ENCODE measurements at regions not wholly inside any gene's neighbourhood (a gene's known extent, or its start where the extent isn't known, plus 50 kb on each side); places are given as distances from the start of the nearest gene placed in this dataset.

DNA sequence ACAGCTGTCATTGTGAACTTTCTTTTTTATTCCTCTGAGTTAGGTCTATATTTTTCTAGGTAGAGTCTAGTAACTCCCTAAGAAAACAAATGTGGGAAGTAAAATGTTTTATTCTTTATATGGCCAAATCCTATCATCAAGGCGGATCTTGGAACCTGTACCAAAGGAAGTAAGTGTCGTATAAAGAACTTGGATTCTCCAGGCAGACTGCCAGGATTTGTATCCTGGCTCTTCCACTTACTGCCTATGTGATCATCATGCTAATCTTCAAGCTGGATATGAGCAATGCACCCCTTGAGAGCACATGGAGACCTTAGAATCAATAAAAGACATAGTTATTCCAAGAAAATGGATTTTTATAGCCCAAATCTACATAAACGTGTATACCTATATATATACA, 286.5 kb downstream of the PCDH17 start:
- DNase-seq: no peak

DNA sequence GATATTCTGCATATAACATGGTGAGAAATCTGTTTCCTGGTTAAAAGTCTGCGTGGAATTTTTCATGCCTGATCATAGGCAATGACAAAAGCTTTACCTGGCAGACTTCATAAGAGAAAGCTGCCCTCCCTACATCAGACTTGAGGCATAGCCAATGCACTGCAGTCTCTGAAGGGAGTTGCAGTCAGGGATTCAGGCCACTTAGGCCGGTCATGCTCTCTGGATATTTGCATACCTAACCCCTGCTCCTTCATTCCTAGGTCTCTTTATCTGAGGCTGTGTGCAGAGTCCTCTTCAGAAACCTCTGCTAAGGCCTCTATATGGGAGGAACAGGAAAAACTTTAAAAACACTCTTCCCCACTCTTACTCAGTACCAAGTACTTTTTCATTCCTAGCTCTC, 287.4 kb downstream of the PCDH17 start:
- DNase-seq: no peak

DNA sequence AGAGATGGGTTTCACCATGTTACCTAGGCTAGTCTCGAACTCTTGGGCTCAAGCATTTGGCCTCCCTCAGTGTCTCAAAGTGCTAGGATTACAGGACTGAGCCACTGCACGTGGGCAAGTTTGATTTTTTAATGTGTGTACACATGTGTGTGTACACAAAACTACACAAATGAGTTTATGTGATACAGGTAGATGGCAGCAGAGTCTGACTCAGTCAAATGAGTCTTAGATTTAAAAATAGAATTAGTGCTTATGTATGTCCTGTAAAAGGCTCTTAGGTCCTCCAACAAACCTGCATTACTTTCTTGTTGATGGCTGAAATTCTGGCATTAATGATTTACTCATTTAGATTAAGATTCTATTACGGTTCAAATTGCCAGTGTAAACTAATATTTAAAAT, 293.7 kb downstream of the PCDH17 start:
- no peak for DNase-seq

DNA sequence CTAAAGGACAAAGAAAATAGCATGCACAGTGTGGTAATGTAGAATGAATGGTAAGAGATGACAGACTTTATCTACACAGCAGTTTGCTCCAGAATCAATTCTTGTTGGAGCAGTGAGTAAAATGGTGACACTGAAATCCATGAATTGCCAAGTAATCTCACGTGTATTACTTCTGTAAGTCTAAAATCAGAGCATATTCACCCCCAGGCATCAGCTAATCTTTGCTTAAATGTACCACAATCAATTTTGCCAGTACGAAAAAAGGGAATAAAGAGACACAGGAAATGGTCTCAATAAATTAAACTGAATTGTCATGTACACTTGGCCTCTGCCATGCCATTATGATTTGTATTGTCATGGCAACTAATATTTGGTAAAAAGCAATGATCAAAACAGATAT, 294.2 kb downstream of the PCDH17 start:
- DNase-seq: no peak

DNA sequence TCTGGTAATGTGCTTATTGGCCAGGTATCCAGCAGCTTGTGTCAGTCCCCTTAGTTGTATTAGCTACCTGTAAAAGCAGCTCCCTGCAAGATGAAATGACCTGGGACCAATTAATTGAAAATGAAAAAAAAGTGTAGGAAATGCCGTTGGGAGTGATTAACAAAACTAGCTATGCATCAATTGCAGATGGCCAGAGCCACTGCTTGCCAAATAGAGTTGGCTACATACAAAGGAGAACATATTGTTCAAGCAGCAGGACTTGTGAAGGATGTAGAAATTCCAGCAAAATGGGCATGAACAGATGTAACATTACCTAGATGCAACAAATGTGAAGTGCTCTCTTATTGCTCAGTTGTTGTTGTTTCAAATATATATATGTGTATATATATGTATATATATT, 300.5 kb downstream of the PCDH17 start:
- no peak for DNase-seq

DNA sequence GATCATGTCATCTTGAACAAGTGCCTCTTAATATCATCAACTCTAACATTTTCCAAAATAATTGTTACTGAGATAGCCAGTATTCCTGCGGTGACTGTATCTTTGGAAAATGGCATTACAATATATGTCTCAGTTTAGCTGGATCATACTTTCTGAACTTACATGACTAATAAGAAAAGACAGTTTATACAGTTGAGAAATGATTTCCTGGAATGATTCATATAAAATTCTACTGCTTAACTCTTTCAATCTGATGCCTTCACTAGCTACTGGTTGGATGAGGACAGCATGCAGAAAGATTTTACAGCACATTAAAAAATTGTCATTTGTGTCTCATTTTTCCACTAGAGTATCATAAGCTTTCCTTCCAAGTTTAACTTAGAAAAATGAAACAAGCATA, 302.1 kb downstream of the PCDH17 start:
- DNase-seq: no peak

DNA sequence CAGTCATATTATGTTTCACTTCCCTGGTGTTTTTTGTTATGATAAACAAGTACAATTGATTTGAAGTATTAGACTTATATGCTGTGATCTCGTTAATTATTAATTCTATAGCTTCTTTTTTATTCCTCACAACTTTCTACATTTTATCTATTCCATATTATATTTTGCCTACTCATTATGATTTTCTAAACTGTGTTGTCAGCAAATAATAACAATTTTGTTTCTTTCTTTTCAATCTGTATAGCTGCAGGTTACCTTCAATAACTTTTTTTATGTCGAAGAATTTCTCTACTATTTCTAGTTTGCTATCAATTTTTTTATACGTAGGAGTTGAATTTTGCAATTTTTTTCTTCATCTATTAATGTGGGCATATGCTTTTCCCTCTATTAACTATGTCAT, 304.4 kb downstream of the PCDH17 start:
- DNase-seq: no peak

DNA sequence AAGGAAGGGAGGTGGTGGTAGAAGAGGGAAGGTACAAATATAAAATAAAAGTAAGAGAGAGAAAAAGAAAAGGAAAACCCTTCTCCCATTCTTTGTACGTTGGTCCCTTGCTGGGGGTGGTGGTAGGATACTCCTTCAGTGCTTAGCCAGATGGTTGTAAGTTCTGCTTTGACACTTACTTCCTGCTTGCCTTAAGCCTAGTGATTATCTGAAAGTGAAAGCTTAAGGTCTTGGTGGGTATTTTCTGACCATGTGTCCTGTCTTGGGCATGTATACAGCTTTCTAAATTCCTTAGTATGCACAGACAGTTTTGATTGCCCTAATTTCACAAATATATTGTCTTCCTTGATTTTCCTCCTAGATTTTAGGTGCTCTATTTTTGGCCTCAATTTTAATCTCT, 314.8 kb downstream of the PCDH17 start:
- no peak for DNase-seq

DNA sequence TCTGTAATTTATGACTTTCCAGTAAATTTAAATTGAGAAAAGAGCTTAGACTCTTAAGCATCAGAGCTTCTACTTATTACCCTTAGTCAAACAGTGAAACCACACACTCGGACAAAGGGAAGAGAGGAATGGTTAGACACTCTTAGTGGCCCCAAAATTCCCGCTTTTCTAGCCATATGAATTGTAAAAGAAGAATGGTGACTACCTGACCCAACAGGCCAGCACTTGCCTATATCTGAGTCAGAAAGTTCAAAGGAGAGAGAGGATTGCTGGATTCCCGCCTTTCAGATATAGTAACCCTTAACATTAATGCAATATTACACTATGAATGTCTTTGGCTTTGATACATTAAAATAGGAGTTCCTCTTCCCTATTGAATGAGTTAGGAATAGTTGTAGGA, 317.3 kb downstream of the PCDH17 start:
- DNase-seq: no peak

DNA sequence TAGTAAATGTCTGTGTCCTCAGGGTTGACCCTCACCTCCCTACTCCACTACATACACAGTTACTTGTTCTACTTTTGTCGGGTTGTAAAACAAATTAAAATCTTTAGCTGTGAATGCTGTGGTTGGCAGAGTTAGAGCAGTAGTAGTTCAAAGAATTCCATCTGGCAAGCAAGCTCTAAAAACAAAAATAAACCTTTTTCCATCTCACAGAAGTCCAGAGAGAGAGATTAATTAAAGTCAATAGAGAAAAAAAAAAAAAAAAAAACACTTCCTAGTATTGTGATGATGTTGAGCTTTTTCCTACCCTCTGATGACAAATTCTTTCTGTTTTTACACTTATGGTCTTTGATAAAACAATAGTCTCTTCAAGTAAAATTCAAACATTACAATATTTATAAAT, 338.4 kb downstream of the PCDH17 start:
- DNase-seq: no peak

DNA sequence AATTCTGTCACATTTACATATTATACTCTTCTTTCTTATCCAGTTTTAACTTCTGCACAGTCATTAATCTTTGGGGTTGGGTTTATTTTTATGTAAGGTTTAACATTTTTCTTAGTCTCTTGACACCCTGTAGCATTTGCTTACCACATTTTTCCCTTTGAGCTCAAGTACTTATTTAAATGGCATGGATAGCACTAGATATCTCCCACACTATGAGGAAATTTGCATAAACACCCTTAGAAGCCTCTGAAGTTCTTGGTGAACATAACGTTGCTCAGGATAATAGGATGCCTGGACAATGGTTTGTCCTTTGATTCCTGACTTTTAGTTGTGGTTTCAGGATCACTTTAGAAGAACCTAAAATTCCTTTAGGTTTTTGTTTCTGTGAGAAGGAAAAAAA, 338.9 kb downstream of the PCDH17 start:
- no peak for DNase-seq

DNA sequence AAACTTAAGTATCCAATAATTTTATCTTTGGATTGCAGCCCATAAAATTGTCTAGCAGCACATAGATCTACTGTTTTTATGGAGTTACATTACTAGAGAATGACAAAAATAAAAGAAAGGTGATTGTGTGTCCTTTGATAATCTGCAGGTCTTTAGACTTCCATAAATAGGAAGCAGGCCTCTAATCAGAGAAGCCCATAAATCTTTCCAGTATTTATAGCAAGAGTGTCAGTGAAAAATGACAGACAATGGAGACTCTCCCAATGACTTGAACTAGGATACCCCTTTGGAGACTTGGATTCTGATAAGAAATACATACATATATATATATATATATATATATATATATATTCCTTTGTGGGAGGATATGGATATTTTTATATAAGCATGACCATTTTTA, 351.2 kb downstream of the PCDH17 start:
- no peak for DNase-seq

DNA sequence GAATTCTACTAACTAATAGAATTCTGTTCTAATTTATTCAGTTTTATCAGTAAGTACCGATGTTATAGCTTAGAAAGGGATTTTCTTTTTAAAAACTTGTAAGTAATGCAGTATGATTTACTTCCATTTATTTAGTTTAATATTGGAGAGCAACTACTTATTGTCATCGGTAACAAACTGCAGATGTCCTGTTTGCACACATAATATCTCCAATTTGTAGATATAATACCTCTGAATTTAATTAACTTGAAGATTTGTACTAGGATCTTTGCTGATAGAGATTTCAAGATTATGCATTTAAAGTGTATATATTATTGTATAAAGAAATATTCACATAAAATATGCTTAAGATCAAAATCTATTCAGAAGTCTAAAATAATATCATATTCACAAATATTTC, 356.7 kb downstream of the PCDH17 start:
- no peak for DNase-seq

DNA sequence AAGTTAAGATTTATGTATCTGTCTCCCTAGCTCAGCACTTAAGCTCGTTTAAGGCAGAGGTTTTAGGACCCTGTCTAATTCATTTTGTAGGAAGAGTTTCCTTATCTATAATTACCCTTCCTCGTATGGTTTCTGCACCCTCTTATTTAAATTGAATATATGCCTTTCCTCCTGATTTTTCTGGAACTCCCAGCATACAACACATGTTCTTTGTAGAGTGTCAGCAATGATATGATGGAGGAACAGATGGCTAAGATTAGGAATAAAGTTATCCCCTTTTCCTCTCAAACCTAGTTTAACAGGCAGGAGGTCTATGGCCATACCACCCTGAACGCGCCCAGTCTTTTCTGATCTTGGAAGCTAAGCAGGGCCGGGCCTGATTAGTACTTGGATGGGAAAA, 359.5 kb downstream of the PCDH17 start:
- DNase-seq: no peak

DNA sequence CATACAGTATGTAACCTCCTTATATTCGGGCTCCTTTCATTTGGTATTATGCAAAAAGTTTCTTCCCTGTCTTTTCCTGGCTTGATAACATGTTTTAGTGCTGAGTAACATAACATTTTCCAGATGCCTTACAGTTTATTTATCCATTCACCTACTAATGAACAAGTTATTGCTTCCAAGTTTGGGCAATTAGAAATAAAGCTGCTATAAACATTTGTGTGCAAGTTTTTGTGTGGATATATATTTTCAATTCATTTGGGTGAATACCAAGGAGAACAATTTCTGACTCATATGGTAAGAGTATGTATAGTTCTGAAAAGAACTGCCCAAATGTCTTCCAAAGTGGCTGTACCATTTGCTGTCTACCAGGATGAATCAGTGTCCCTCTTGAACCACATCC, 360.9 kb downstream of the PCDH17 start:
- DNase-seq: no peak

DNA sequence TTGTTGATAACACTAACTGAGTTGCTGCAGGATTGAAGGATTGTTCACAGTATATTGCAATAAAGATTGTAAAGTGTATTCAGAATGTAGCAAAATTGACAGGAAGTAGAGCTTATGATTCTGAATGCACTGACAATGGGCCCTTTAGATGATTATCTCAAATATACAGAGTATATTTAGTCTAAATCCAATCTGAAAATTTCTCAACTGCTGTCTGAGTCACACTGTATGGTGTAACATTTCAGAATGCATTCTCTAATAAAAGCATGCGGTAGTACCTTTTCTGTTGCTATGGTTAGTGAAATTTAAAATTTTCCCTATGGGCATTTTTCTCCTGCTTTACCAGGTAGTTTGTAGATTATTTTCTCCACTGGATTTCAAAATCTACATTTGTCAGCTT, 365.2 kb downstream of the PCDH17 start:
- DNase-seq: no peak

DNA sequence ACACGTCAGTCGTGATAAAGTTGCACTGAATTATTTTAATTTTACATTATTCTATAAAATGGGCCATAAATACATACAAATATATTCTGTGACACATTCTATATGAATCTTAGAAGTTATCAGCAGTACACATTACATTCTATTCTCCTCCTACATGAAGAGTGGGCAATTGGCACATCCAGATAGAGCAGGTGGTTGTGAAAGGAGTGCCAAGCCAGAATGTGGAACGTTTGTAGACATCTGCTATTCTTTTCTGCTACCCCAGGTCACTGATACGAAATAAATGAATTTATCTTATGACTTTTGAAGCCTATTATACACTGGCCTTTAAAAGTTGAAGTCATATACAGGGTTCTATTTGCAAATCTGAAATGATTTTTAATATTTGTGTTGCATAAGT, 373.2 kb downstream of the PCDH17 start:
- no peak for DNase-seq

DNA sequence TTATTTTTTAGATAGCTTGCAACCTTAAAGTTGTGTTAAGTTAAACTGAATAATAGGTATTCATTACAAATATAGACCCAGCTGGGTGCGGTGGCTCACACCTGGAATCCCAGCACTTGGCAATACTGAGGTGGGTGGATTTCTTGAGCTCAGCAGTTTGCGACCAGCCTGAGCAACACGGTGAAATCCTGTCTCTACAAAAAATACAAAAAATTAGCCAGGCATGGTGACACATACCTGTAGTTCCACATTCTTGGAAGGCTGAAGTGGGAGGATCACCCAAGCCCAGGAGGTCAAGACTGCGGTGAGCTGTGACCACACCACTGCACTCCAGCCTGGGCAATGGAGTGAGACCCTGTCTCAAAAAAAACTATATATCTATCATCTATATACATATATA, 386.5 kb downstream of the PCDH17 start:
- DNase-seq: no peak

DNA sequence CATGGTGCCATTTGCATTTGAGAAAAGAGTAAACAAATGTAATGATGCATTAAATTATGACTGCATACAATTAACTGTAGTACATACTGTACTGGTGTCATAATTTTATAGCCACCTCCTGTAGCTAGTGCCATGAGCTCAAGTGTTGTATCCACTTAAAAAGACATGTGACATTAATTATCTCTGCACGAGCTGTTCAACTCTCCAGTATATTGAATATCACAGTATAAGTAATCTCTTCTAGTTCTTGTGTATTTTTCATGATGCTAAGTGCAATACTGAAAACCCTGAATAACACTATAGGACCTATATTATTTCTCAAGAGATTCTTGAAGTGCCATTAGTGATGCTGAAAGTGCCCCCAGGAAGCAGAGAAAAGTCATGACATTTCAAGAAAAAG, 387.3 kb downstream of the PCDH17 start:
- DNase-seq: peak; percentile 52

DNA sequence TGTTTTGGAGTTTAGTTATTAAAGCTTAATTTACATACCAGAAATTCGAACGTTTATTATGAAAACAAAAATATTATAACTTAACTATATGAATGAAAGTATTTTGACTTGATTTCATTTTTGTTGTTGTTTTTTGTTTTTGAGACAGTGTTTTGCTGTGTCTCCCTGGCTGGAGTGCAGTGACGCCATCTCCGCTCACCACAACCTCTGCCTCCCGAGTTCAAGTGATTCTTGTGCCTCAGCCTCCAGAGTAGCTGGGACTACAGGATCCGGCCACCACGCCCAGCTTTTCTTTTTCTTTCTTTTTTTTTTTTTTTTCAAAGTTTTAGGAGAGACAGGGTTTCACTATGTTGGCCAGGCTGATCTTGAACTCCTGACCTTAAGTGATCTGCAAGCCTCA, 392.6 kb downstream of the PCDH17 start:
- DNase-seq: no peak

DNA sequence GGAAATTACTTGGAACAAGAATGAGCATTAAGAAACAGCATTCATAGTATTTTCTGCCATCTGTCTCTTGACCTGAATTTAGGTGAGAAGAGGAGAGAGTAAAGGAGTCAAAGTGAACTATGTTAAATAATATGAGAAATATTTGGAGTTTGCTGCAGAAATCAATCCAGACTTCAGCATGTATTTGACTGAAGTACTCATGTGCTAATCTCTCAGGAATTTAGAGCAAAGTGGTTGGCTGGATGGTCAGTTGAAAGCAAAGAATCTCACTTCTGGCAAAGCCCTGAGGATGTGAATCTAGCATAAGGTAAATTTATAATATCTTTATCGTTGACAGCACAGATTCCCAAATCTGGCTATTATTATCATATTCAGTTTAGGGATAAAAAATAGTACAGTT, 394.3 kb downstream of the PCDH17 start:
- DNase-seq: no peak

DNA sequence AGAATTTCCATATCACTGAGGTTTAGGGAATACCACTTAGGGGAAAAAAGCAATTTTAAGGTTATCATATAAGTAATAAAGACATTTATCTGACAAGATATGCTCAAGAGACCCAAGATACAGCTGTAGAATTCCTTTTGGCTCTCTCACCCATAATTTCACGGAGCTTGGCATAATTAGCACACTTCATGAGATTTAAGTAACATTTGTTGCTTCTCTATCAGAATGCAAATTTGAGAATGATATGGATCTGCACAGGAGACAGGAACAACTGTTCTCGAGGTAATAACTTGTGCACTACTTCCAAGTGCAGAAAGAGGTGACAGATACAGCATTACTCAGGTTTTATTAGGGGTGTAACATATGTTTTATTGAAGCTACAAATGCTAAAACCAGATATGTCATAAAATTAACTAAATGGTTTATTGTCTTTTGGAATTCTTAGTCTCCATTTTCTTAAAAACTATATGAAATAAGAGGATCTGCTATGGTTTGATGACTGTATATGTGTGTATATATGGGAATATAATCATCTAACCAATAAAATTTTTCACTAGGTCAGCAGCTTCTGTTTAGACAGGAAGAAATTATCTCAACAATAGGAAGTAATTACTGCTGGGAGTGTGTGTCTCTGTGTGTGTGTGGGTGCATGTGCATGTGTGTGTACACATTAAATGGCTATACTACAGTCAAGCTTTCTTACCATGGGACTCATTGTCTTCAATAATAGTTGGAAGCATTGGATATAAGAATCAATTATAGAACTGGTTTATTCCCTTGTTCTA, 401.3 kb downstream of the PCDH17 start:
- no peak for DNase-seq

DNA sequence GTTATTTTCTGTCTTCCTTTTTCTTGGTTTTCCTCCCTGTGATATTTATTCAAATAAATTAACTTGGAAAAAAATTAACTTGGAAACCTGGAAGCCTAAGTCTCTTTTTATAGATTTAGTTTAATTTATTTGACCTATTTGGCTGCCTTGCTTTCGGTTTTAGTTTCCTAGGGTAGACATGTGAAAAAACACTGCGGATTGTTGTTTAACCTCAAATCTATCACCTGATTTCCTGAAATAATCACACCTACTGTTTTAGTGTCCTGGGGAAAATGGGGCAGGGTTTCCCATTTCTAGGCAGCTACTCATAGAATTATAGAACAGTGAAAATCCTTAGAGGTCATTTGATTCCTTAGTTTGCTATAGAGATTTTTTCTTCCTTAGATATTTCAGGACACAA, 412.4 kb downstream of the PCDH17 start:
- DNase-seq: no peak

DNA sequence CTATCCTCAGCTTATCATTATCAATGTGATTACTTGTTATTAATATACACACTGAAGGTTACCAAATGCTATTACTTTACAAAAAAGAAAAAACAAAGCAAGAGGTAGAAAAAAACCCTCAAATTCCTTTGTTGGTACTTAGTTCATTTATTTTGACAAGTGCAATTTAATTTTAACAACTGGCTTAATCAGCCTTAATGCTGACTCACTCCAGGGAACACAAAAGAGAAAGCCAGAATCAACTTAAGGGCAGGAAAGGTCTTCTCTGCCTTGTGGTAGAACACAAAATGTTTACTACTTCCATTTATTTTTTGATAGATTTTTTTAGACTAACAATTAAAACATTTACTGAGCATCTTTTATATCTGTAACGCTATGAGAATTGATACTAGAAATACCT, 417.1 kb downstream of the PCDH17 start:
- no peak for DNase-seq

DNA sequence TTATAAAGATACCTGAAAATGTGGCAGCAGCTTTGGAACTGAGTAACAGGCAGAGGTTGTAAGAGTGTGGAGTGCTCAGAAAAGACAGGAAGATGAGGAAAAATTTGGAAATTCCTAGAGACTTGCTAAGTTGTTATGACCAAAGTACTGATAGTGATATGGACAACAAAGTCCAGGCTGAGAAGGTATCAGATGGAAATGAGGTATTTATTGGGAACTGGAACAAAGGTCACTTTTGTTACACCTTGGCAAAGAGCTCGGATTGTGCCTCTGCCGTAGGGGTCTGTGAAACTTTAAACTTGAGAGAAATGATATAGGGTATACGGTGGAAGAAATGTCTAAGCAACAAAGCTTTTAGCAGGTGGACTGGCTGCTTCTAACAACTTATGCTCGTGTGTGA, 419.9 kb downstream of the PCDH17 start:
- DNase-seq: no peak

Data from NCI-H2171 (cell line).